ENCODE measurements at regions not wholly inside any gene's neighbourhood (a gene's known extent, or its start where the extent isn't known, plus 50 kb on each side); places are given as distances from the start of the nearest gene placed in this dataset.

DNA sequence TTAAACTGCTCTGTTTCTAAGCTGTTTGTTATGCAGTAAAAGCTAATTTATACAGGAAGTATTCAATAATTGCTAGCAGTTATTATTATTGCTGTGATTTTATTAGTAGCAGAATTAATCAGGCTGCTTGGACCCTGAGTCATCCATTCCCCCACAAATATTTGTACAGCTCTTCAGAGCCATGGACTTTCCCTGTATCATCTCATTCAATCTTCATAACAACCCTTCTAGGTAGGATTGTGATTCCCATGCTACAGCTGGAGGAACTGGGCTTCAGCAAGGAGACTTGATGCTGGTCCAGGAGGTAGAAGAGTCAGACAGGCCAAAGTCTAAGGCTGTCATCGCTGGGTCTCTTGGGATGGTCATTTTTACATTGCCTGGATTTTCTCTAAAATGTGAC lies 208.3 kb downstream of the C16orf95 start:
- TF ChIP-seq, protein P1, sequence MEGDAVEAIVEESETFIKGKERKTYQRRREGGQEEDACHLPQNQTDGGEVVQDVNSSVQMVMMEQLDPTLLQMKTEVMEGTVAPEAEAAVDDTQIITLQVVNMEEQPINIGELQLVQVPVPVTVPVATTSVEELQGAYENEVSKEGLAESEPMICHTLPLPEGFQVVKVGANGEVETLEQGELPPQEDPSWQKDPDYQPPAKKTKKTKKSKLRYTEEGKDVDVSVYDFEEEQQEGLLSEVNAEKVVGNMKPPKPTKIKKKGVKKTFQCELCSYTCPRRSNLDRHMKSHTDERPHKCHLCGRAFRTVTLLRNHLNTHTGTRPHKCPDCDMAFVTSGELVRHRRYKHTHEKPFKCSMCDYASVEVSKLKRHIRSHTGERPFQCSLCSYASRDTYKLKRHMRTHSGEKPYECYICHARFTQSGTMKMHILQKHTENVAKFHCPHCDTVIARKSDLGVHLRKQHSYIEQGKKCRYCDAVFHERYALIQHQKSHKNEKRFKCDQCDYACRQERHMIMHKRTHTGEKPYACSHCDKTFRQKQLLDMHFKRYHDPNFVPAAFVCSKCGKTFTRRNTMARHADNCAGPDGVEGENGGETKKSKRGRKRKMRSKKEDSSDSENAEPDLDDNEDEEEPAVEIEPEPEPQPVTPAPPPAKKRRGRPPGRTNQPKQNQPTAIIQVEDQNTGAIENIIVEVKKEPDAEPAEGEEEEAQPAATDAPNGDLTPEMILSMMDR (IDR thresholded peaks at IDR 0.05; ENCODE audit: poor library complexity): no peak
- TF ChIP-seq EZH2 (IDR thresholded peaks at IDR 0.05; ENCODE audit: borderline replicate concordance): no peak
- TF ChIP-seq EZH2phosphoT487 (IDR thresholded peaks at IDR 0.05; ENCODE audit: low read depth, severe bottlenecking, unreplicated experiment): no peak

All from hepatocyte (in vitro differentiated cells).